Activated naive CD4-positive, alpha-beta T cell treated with Interleukin-2 at 50 U/mL for 16 hours (primary cell): ENCODE measurements at regions not wholly inside any gene's neighbourhood (a gene's known extent, or its start where the extent isn't known, plus 50 kb on each side); places are given as distances from the start of the nearest gene placed in this dataset.

ENCODE experiments used
- DNase-seq: peaks from one replicate; pipeline ENCODE4 v3.0.0-alpha.2; 2020

DNA sequence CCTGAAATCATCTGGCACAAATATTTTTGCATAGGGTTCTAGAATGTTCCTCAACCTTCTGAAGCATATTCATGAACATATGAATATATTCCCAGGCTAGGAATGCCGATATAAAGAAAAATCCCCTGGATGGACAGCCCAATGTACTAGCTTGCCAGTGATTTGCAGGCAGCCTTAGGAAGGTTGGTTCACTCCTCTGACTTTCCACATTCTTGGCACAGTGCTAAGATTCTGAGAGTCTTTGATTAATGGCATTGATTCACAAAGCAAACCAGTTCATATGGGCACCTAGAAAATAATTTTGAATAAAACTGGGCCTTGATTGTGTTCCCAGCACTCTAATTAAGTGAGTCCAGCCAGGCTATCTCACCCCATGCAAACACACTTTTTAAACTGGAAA is 56.9 kb upstream of the ENPP4 start:
- no peak for DNase-seq

GRCh38 chr6:46078294-46078693 is 51.5 kb upstream of the ENPP4 start:
- DNase-seq, result peak; percentile 12

- no peak for DNase-seq
Measured at GRCh38 chr6:46079061-46079460, 50.7 kb upstream of the ENPP4 start.
